HEK293T (cell line): ENCODE measurements at regions not wholly inside any gene's neighbourhood (a gene's known extent, or its start where the extent isn't known, plus 50 kb on each side); places are given as distances from the start of the nearest gene placed in this dataset.

ENCODE experiments used
- CTCF ChIA-PET: fragments of 350-600 bp; formaldehyde crosslinking; extraction: SDS; loops from one replicate; lab custom pipeline; 2021; ENCODE audit warnings: antibody characterized with exemption, inconsistent platforms; lab: Yijun Ruan, JAX
- POLR2A ChIA-PET: fragments of 350-600 bp; formaldehyde crosslinking; extraction: SDS; loops from one replicate; lab custom pipeline; 2020; ENCODE audit warnings: antibody characterized with exemption, inconsistent platforms; lab: Yijun Ruan, JAX
- DNase-seq: peaks from one replicate; pipeline ENCODE4 v3.0.0; 2012; ENCODE audit warnings: mixed read lengths; ENCODE audit errors: extremely low spot score
- ARNT ChIP-seq: fragments of 450-650 bp; IDR thresholded peaks from 2 replicates; pipeline ENCODE4 v1.6.1; 2017; ENCODE audit warnings: mild to moderate bottlenecking
- BHLHE40 ChIP-seq: fragments of 450-650 bp; IDR thresholded peaks from 2 replicates; pipeline ENCODE4 v1.6.1; 2016; ENCODE audit warnings: mild to moderate bottlenecking, moderate library complexity, borderline replicate concordance
- CTBP1 ChIP-seq: fragments of 450-650 bp; IDR thresholded peaks from 2 replicates; pipeline ENCODE4 v1.6.1; 2016; ENCODE audit warnings: borderline replicate concordance
- ELF4 ChIP-seq: fragments of 450-650 bp; IDR thresholded peaks from 2 replicates; pipeline ENCODE4 v1.6.1; 2017; ENCODE audit warnings: antibody characterized with exemption
- FOXA1 ChIP-seq: fragments of 450-650 bp; IDR thresholded peaks from 2 replicates; pipeline ENCODE4 v1.6.1; 2016; ENCODE audit warnings: mild to moderate bottlenecking
- FOXK2 ChIP-seq: fragments of 450-650 bp; IDR thresholded peaks from 2 replicates; pipeline ENCODE4 v1.6.1; 2016; ENCODE audit warnings: mild to moderate bottlenecking
- FOXM1 ChIP-seq: fragments of 450-650 bp; IDR thresholded peaks from 2 replicates; pipeline ENCODE4 v1.6.1; 2017; ENCODE audit warnings: mild to moderate bottlenecking, borderline replicate concordance
- HDGF ChIP-seq: fragments of 450-650 bp; IDR thresholded peaks from 2 replicates; pipeline ENCODE4 v1.6.1; 2017; ENCODE audit warnings: antibody characterized with exemption, borderline replicate concordance
- L3MBTL2 ChIP-seq: fragments of 450-650 bp; conservative IDR thresholded peaks from 2 replicates; pipeline ENCODE4 v1.6.1; 2016; ENCODE audit warnings: mild to moderate bottlenecking
- LEF1 ChIP-seq: fragments of 450-650 bp; IDR thresholded peaks from 2 replicates; pipeline ENCODE4 v1.6.1; 2017; ENCODE audit warnings: mild to moderate bottlenecking, borderline replicate concordance
- NFRKB ChIP-seq: fragments of 450-650 bp; IDR thresholded peaks from 2 replicates; pipeline ENCODE4 v1.6.1; 2016; ENCODE audit warnings: mild to moderate bottlenecking, moderate library complexity
- PKNOX1 ChIP-seq: fragments of 450-650 bp; IDR thresholded peaks from 2 replicates; pipeline ENCODE4 v1.6.1; 2016
- SP1 ChIP-seq: fragments of 450-650 bp; IDR thresholded peaks from 2 replicates; pipeline ENCODE4 v1.6.1; 2017
- SUZ12 ChIP-seq: fragments of 450-650 bp; IDR thresholded peaks from 2 replicates; pipeline ENCODE4 v1.6.1; 2016; ENCODE audit warnings: mild to moderate bottlenecking
- TARDBP ChIP-seq: fragments of 450-650 bp; IDR thresholded peaks from 2 replicates; pipeline ENCODE4 v1.6.1; 2016
- ZNF384 ChIP-seq: fragments of 450-650 bp; IDR thresholded peaks from 2 replicates; pipeline ENCODE4 v1.6.1; 2016

DNA sequence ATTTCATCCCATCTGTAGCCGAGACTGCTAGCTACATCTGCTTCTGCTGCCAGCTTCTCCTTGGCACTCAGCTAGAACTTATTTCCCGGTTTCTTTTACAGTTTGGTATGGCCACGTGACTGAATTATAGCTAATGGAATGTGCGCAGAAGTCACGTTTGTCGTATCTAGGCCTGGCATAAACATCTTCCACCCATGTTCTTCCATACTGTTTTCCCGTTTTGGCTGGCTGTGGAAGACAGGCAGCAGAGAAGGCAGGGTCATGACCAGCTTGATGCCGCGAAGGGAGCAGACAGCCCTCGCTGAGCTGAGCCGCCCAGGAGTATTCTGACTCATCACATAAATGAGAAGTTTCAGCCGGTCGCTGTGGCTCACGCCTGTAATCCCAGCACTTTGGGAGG is 186.7 kb downstream of the RFC3 start:
- TF ChIP-seq ELF4, result no peak
- no peak for TF ChIP-seq CTBP1
- TF ChIP-seq L3MBTL2, result no peak
- TF ChIP-seq ZNF384, result no peak
- TF ChIP-seq ARNT, result no peak
- TF ChIP-seq PKNOX1, result no peak
- no peak for TF ChIP-seq FOXM1
- POLR2A ChIA-PET, result no interaction called here
- no peak for DNase-seq
- CTCF ChIA-PET, result no interaction called here

DNA sequence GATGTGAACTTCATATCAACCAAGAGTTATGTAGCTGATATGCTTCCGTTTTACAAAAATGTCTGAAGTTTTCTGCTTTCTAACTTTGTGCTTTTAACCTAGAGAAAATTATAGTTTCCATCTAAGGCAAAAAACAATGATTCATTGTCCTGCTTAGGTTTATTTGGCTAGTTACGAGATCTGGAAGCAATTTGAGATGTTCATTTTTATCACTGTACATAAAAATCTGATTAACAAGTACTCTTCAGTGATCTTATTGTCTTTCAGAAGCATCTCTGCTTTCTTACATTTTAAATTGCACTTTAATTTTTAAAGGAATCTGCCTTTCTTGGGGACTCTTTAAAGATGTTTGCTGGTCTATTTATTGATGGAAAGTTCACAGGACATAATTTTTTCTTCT is 188.1 kb downstream of the RFC3 start:
- TF ChIP-seq FOXK2 (no peak), L3MBTL2 (no peak), FOXA1 (no peak), ELF4 (no peak), FOXM1 (no peak), LEF1 (no peak), TARDBP (no peak), PKNOX1 (no peak), SUZ12 (no peak), CTBP1 (no peak), HDGF (no peak), BHLHE40 (no peak), ARNT (no peak), SP1 (no peak), ZNF384 (no peak), NFRKB (no peak)
- DNase-seq, result no peak
- ChIA-PET POLR2A (no interaction called here), CTCF (no interaction called here)

- DNase-seq, result no peak
- no peak for TF ChIP-seq ELF4
- TF ChIP-seq CTBP1, result no peak
- no peak for TF ChIP-seq BHLHE40
- TF ChIP-seq L3MBTL2, result no peak
- TF ChIP-seq FOXM1, result no peak
- no peak for TF ChIP-seq FOXK2
- no peak for TF ChIP-seq HDGF
- no peak for TF ChIP-seq NFRKB
- no peak for TF ChIP-seq SUZ12
- TF ChIP-seq FOXA1, result no peak
- no peak for TF ChIP-seq TARDBP
- CTCF ChIA-PET, result no interaction called here
- POLR2A ChIA-PET, result no interaction called here
Measured at GRCh38 chr13:34011552-34012085, 193.7 kb downstream of the RFC3 start.

- ChIA-PET POLR2A (no interaction called here), CTCF (interaction anchor here (0.7 kb wide), 1 partner anchor 70 kb away, joined by 3 read pairs; no protein-coding TSS in a partner anchor)
- DNase-seq, result no peak
- no peak for TF ChIP-seq FOXM1
- no peak for TF ChIP-seq L3MBTL2
- TF ChIP-seq FOXA1, result no peak
- TF ChIP-seq ZNF384, result no peak
- no peak for TF ChIP-seq ELF4
- TF ChIP-seq LEF1, result no peak
- no peak for TF ChIP-seq PKNOX1
- TF ChIP-seq CTBP1, result no peak
- TF ChIP-seq TARDBP, result no peak
- TF ChIP-seq FOXK2, result no peak
- TF ChIP-seq NFRKB, result no peak
- no peak for TF ChIP-seq SP1
- TF ChIP-seq HDGF, result no peak
- no peak for TF ChIP-seq BHLHE40
Measured at GRCh38 chr13:34012382-34012781, 194.4 kb downstream of the RFC3 start.

DNA sequence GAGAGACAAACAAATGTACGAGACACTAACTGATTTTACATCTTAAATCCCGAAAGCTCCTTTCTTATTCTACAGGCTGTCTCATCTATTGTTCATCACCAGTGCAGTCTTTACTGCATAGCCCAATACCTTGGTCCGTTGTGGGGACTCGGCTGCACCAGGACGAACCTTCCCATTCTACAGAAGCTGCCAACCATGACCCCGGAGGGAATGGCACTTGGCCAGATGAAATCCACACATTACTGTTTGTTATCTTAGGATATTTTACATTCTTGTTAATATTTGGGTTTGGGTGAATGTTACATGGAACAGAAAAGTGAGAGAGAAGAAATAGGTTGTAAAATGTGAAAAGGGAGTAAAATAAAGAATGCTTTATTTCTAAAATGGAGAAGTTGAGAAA is 195.1 kb downstream of the RFC3 start:
- POLR2A ChIA-PET, result no interaction called here
- TF ChIP-seq NFRKB (no peak), TARDBP (no peak), LEF1 (no peak), L3MBTL2 (no peak), PKNOX1 (no peak), ZNF384 (no peak), SUZ12 (no peak), BHLHE40 (no peak), SP1 (no peak), ARNT (no peak), CTBP1 (no peak), FOXA1 (no peak), ELF4 (no peak), HDGF (no peak), FOXM1 (no peak), FOXK2 (no peak)
- CTCF ChIA-PET, result no interaction called here
- DNase-seq, result no peak
